ENCODE measurements at regions not wholly inside any gene's neighbourhood (a gene's known extent, or its start where the extent isn't known, plus 50 kb on each side); places are given as distances from the start of the nearest gene placed in this dataset.

GRCh38 chr3:99332276-99332675 is 306.1 kb upstream of the COL8A1 start:
- Histone ChIP-seq H3K27me3 (ENCODE audit: control insufficient read depth in 3 of 3, insufficient read depth in 3 of 3, low read depth in 1 of 3, low read length in 3 of 3) (no peaks in the 10 kb centered on the region), H2BK5ac (ENCODE audit: low read length) (no peak overlapping the region), H3K4me2 (ENCODE audit: insufficient read depth, low read length, poor library complexity, severe bottlenecking) (no peak overlapping the region), H3K9me3 (replicated peaks in 1 of 2; ENCODE audit: control insufficient read depth in 2 of 2, insufficient read depth in 1 of 2, low read depth in 1 of 2, low read length in 2 of 2) (no peaks in the 10 kb centered on the region), H3K4me1 (ENCODE audit: control insufficient read depth in 2 of 2, insufficient read depth in 1 of 2, low read depth in 1 of 2, low read length in 2 of 2) (no peaks in the 10 kb centered on the region), H3K36me3 (replicated peaks in 1 of 2; ENCODE audit: control insufficient read depth in 2 of 2, insufficient read depth in 2 of 2, low read length in 2 of 2) (no peaks in the 10 kb centered on the region), H3K23ac (ENCODE audit: low read depth, low read length, poor library complexity) (no peak overlapping the region), H3K9ac (ENCODE audit: low read depth, low read length, poor library complexity) (no peak overlapping the region), H4K8ac (ENCODE audit: low read depth, low read length) (no peak overlapping the region), H3K18ac (ENCODE audit: low read length) (no peak overlapping the region), H2BK15ac (ENCODE audit: low read length) (no peak overlapping the region), H3K14ac (ENCODE audit: low read length) (no peak overlapping the region), H2BK120ac (ENCODE audit: low read depth, low read length) (no peak overlapping the region), H2AFZ (ENCODE audit: low read length) (no peak overlapping the region), H3K4ac (ENCODE audit: low read length) (no peak overlapping the region), H3K4me3 (ENCODE audit: low read length in 2 of 2) (no peak overlapping the region), H4K91ac (ENCODE audit: low read depth, low read length, poor library complexity) (no peak overlapping the region), H2AK5ac (ENCODE audit: low read depth, low read length) (no peak overlapping the region), H3K27ac (replicated peaks; ENCODE audit: low read length) (no peak overlapping the region), H3K79me1 (ENCODE audit: low read depth, low read length) (no peaks in the 10 kb centered on the region), H2BK12ac (ENCODE audit: low read length) (no peak overlapping the region)
- no peak for DNase-seq (ENCODE audit: low spot score)
- no CpG with 5 or more reads among the region's 2 CpGs for WGBS, 2 donors (ENCODE audit: extremely low coverage in 2 of 2, insufficient read length in 2 of 2, insufficient replicate concordance in 1 of 2)

GRCh38 chr3:99330924-99331532 is 307.4 kb upstream of the COL8A1 start:
- Histone ChIP-seq H2AFZ (ENCODE audit: low read length) (no peak overlapping the region), H3K23ac (ENCODE audit: low read depth, low read length, poor library complexity) (no peak overlapping the region), H3K14ac (ENCODE audit: low read length) (no peak overlapping the region)

GRCh38 chr3:99330281-99330680 is 308.1 kb upstream of the COL8A1 start:
- Histone ChIP-seq H2AK5ac (ENCODE audit: low read depth, low read length) (no peak overlapping the region), H3K9ac (ENCODE audit: low read depth, low read length, poor library complexity) (no peak overlapping the region), H3K4me2 (ENCODE audit: insufficient read depth, low read length, poor library complexity, severe bottlenecking) (no peak overlapping the region), H3K23ac (ENCODE audit: low read depth, low read length, poor library complexity) (no peak overlapping the region), H3K36me3 (replicated peaks in 1 of 2; ENCODE audit: control insufficient read depth in 2 of 2, insufficient read depth in 2 of 2, low read length in 2 of 2) (no peaks in the 10 kb centered on the region), H3K79me1 (ENCODE audit: low read depth, low read length) (no peaks in the 10 kb centered on the region), H2BK15ac (ENCODE audit: low read length) (no peak overlapping the region), H3K9me3 (replicated peaks in 1 of 2; ENCODE audit: control insufficient read depth in 2 of 2, insufficient read depth in 1 of 2, low read depth in 1 of 2, low read length in 2 of 2) (no peaks in the 10 kb centered on the region), H2BK5ac (ENCODE audit: low read length) (no peak overlapping the region), H3K18ac (ENCODE audit: low read length) (no peak overlapping the region), H2BK12ac (ENCODE audit: low read length) (no peak overlapping the region), H4K8ac (ENCODE audit: low read depth, low read length) (no peak overlapping the region), H4K91ac (ENCODE audit: low read depth, low read length, poor library complexity) (no peak overlapping the region), H3K4me3 (ENCODE audit: low read length in 2 of 2) (no peak overlapping the region), H3K4me1 (ENCODE audit: control insufficient read depth in 2 of 2, insufficient read depth in 1 of 2, low read depth in 1 of 2, low read length in 2 of 2) (no peaks in the 10 kb centered on the region), H3K4ac (ENCODE audit: low read length) (no peak overlapping the region), H2BK120ac (ENCODE audit: low read depth, low read length) (no peak overlapping the region), H3K27me3 (ENCODE audit: control insufficient read depth in 3 of 3, insufficient read depth in 3 of 3, low read depth in 1 of 3, low read length in 3 of 3) (no peaks in the 10 kb centered on the region), H3K27ac (replicated peaks; ENCODE audit: low read length) (no peak overlapping the region), H3K14ac (ENCODE audit: low read length) (no peak overlapping the region), H2AFZ (ENCODE audit: low read length) (no peak overlapping the region)
- DNase-seq (ENCODE audit: low spot score): no peak
- no CpG with 5 or more reads among the region's 2 CpGs for WGBS, 2 donors (ENCODE audit: extremely low coverage in 2 of 2, insufficient read length in 2 of 2, insufficient replicate concordance in 1 of 2)

More at GRCh38 chr3:99330924-99331532, 307.4 kb upstream of the COL8A1 start:
- Histone ChIP-seq H3K27ac (replicated peaks; ENCODE audit: low read length) (no peak overlapping the region), H3K9ac (ENCODE audit: low read depth, low read length, poor library complexity) (no peak overlapping the region), H3K9me3 (replicated peaks in 1 of 2; ENCODE audit: control insufficient read depth in 2 of 2, insufficient read depth in 1 of 2, low read depth in 1 of 2, low read length in 2 of 2) (no peaks in the 10 kb centered on the region), H3K4ac (ENCODE audit: low read length) (no peak overlapping the region), H3K27me3 (ENCODE audit: control insufficient read depth in 3 of 3, insufficient read depth in 3 of 3, low read depth in 1 of 3, low read length in 3 of 3) (no peaks in the 10 kb centered on the region), H2BK12ac (ENCODE audit: low read length) (no peak overlapping the region), H3K79me1 (ENCODE audit: low read depth, low read length) (no peaks in the 10 kb centered on the region), H3K4me1 (ENCODE audit: control insufficient read depth in 2 of 2, insufficient read depth in 1 of 2, low read depth in 1 of 2, low read length in 2 of 2) (no peaks in the 10 kb centered on the region), H3K4me3 (ENCODE audit: low read length in 2 of 2) (no peak overlapping the region), H4K8ac (ENCODE audit: low read depth, low read length) (no peak overlapping the region), H2BK5ac (ENCODE audit: low read length) (no peak overlapping the region), H3K36me3 (replicated peaks in 1 of 2; ENCODE audit: control insufficient read depth in 2 of 2, insufficient read depth in 2 of 2, low read length in 2 of 2) (no peaks in the 10 kb centered on the region), H4K91ac (ENCODE audit: low read depth, low read length, poor library complexity) (no peak overlapping the region), H2BK15ac (ENCODE audit: low read length) (no peak overlapping the region), H3K4me2 (ENCODE audit: insufficient read depth, low read length, poor library complexity, severe bottlenecking) (no peak overlapping the region), H3K18ac (ENCODE audit: low read length) (no peak overlapping the region), H2BK120ac (ENCODE audit: low read depth, low read length) (no peak overlapping the region), H2AK5ac (ENCODE audit: low read depth, low read length) (no peak overlapping the region)
- no CpG with 5 or more reads among the region's 1 CpG for WGBS, 2 donors (ENCODE audit: extremely low coverage in 2 of 2, insufficient read length in 2 of 2, insufficient replicate concordance in 1 of 2)
- DNase-seq (ENCODE audit: low spot score): no peak

- no peaks in the 10 kb centered on the region for H3K27me3 ChIP-seq (ENCODE audit: control insufficient read depth in 3 of 3, insufficient read depth in 3 of 3, low read depth in 1 of 3, low read length in 3 of 3)
- H2AFZ ChIP-seq (ENCODE audit: low read length): no peak overlapping the region
- no peaks in the 10 kb centered on the region for H3K9me3 ChIP-seq (replicated peaks in 1 of 2; ENCODE audit: control insufficient read depth in 2 of 2, insufficient read depth in 1 of 2, low read depth in 1 of 2, low read length in 2 of 2)
- H2BK15ac ChIP-seq (ENCODE audit: low read length): no peak overlapping the region
- no peak overlapping the region for H4K8ac ChIP-seq (ENCODE audit: low read depth, low read length)
- no peak overlapping the region for H2BK120ac ChIP-seq (ENCODE audit: low read depth, low read length)
- no peaks in the 10 kb centered on the region for H3K79me1 ChIP-seq (ENCODE audit: low read depth, low read length)
- no peak overlapping the region for H3K23ac ChIP-seq (ENCODE audit: low read depth, low read length, poor library complexity)
- H2BK12ac ChIP-seq (ENCODE audit: low read length): no peak overlapping the region
- no peak overlapping the region for H3K4ac ChIP-seq (ENCODE audit: low read length)
- no peak overlapping the region for H3K27ac ChIP-seq (replicated peaks; ENCODE audit: low read length)
- H2BK5ac ChIP-seq (ENCODE audit: low read length): no peak overlapping the region
- no peak overlapping the region for H2AK5ac ChIP-seq (ENCODE audit: low read depth, low read length)
- no peak overlapping the region for H3K9ac ChIP-seq (ENCODE audit: low read depth, low read length, poor library complexity)
- H3K4me1 ChIP-seq (ENCODE audit: control insufficient read depth in 2 of 2, insufficient read depth in 1 of 2, low read depth in 1 of 2, low read length in 2 of 2): no peaks in the 10 kb centered on the region
- no peak overlapping the region for H3K4me2 ChIP-seq (ENCODE audit: insufficient read depth, low read length, poor library complexity, severe bottlenecking)
- no peak overlapping the region for H3K4me3 ChIP-seq (ENCODE audit: low read length in 2 of 2)
- WGBS, 2 donors (ENCODE audit: extremely low coverage in 2 of 2, insufficient read length in 2 of 2, insufficient replicate concordance in 1 of 2): no CpG with 5 or more reads among the region's 4 CpGs
- no peak overlapping the region for H3K18ac ChIP-seq (ENCODE audit: low read length)
- H4K91ac ChIP-seq (ENCODE audit: low read depth, low read length, poor library complexity): no peak overlapping the region
- H3K14ac ChIP-seq (ENCODE audit: low read length): no peak overlapping the region
- DNase-seq (ENCODE audit: low spot score): no peak
- H3K36me3 ChIP-seq (replicated peaks in 1 of 2; ENCODE audit: control insufficient read depth in 2 of 2, insufficient read depth in 2 of 2, low read length in 2 of 2): no peaks in the 10 kb centered on the region
Measured at GRCh38 chr3:99325402-99325801, 313.0 kb upstream of the COL8A1 start.
